ENCODE measurements at regions not wholly inside any gene's neighbourhood (a gene's known extent, or its start where the extent isn't known, plus 50 kb on each side); places are given as distances from the start of the nearest gene placed in this dataset.

GRCh38 chr13:88701551-88701950 lies 1030.4 kb downstream of the SLITRK5 start:
- Histone ChIP-seq H3K27ac (no peak overlapping the region), H3K36me3 (no peaks in the 10 kb centered on the region), H3K4me3 (no peak overlapping the region), H3K4me1 (no peaks in the 10 kb centered on the region), H3K9me3 (no peaks in the 10 kb centered on the region), H3K27me3 (peaks cover 0 to 3% (median 0%) of the 10 kb centered on the region in 4 donors)
- no peak for TF ChIP-seq CTCF (IDR thresholded peaks at IDR 0.05)
- FAIRE-seq = no peak
- DNase-seq = no peak
- peak in 1 of 4 donors; percentile 40 for ATAC-seq
- intact Hi-C loops (cut with DNase I) = no loop called here

- H3K4me3 ChIP-seq = no peak overlapping the region
- intact Hi-C loops (cut with DNase I) = no loop called here
- H3K9me3 ChIP-seq = no peaks in the 10 kb centered on the region
- H3K27me3 ChIP-seq = peaks cover 0 to 3% (median 0%) of the 10 kb centered on the region in 4 donors
- H3K36me3 ChIP-seq = no peaks in the 10 kb centered on the region
- peak in 1 of 4 donors; percentile 30 for ATAC-seq
- DNase-seq = no peak
- FAIRE-seq = no peak
- no peak for TF ChIP-seq CTCF (IDR thresholded peaks at IDR 0.05)
- 20 to 43% methylated on average over 7 of the region's 7 CpGs for WGBS, 2 donors
- H3K27ac ChIP-seq = no peak overlapping the region
- H3K4me1 ChIP-seq = no peaks in the 10 kb centered on the region
Measured at GRCh38 chr13:88704600-88705275, 1033.6 kb downstream of the SLITRK5 start.

DNA sequence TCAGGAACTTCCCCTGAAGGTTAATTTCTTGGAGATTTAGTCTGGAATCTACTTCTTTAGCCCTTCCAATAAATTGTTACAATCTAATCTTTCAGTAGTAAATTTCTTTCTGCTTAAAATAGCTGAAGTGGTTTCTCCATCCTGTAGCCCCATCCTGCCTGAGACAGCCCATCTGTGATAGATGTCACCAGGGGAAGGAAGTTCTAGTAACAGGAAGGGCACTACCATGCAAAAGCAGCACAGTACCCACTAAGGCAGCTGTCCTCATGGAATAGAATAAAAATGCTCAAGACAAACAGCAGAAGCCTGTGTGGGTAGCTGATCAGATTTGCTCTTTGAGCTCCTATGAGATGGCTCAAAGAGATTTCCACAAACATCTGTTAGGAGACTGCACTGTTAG lies 1036.5 kb downstream of the SLITRK5 start:
- FAIRE-seq = no peak
- intact Hi-C loops (cut with DNase I) = no loop called here
- no peaks in the 10 kb centered on the region for H3K27me3 ChIP-seq
- no peak for TF ChIP-seq CTCF (IDR thresholded peaks at IDR 0.05)
- ATAC-seq = no peak
- no peaks in the 10 kb centered on the region for H3K4me1 ChIP-seq
- no peak overlapping the region for H3K27ac ChIP-seq
- H3K36me3 ChIP-seq = no peaks in the 10 kb centered on the region
- H3K9me3 ChIP-seq = no peaks in the 10 kb centered on the region
- H3K4me3 ChIP-seq = no peak overlapping the region
- no peak for DNase-seq

GRCh38 chr13:88717946-88718345 lies 1046.8 kb downstream of the SLITRK5 start:
- TF ChIP-seq CTCF (IDR thresholded peaks at IDR 0.05) = no peak
- intact Hi-C loops (cut with DNase I) = no loop called here
- 80 to 92% methylated on average over 21 to 22 of the region's 22 CpGs for WGBS, 2 donors
- no peak for FAIRE-seq
- Histone ChIP-seq H3K27ac (no peak overlapping the region), H3K27me3 (no peaks in the 10 kb centered on the region), H3K36me3 (no peaks in the 10 kb centered on the region), H3K4me1 (no peaks in the 10 kb centered on the region), H3K4me3 (no peak overlapping the region), H3K9me3 (peaks cover 0 to 4% (median 0%) of the 10 kb centered on the region in 4 donors)
- DNase-seq = peak in 1 of 6 donors; percentile 26
- ATAC-seq = no peak

- Histone ChIP-seq H3K36me3 (no peaks in the 10 kb centered on the region), H3K27ac (no peak overlapping the region), H3K9me3 (no peaks in the 10 kb centered on the region), H3K4me1 (no peaks in the 10 kb centered on the region), H3K4me3 (no peak overlapping the region), H3K27me3 (no peaks in the 10 kb centered on the region)
- no peak for TF ChIP-seq CTCF (IDR thresholded peaks at IDR 0.05)
- 70 to 79% methylated on average over 1 of the region's 1 CpG for WGBS, 2 donors
- no peak for ATAC-seq
- no peak for FAIRE-seq
- intact Hi-C loops (cut with DNase I) = no loop called here
- DNase-seq = no peak
Measured at GRCh38 chr13:88718781-88719180, 1047.6 kb downstream of the SLITRK5 start.
